ENCODE measurements at regions not wholly inside any gene's neighbourhood (a gene's known extent, or its start where the extent isn't known, plus 50 kb on each side); places are given as distances from the start of the nearest gene placed in this dataset.

DNA sequence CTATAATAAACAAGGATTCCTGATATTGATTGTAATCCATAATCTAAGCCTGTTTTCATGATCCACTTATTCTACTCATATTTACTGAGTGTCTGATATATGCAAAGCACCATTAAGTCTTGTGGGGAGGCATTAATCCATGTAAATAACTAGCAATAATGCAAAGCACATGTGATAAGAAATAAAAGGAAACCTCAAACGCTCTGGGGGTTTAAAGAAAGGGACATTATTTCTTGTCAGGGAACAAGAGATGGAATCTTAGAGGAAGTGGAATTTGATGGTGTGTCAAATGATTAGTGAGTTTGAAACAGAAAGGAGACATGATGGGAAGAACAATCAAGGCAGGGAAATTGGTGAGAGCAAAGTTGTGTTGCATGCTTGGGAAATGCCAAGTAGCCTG lies 57.4 kb upstream of the FLT1 start:
- TF ChIP-seq, protein P1, sequence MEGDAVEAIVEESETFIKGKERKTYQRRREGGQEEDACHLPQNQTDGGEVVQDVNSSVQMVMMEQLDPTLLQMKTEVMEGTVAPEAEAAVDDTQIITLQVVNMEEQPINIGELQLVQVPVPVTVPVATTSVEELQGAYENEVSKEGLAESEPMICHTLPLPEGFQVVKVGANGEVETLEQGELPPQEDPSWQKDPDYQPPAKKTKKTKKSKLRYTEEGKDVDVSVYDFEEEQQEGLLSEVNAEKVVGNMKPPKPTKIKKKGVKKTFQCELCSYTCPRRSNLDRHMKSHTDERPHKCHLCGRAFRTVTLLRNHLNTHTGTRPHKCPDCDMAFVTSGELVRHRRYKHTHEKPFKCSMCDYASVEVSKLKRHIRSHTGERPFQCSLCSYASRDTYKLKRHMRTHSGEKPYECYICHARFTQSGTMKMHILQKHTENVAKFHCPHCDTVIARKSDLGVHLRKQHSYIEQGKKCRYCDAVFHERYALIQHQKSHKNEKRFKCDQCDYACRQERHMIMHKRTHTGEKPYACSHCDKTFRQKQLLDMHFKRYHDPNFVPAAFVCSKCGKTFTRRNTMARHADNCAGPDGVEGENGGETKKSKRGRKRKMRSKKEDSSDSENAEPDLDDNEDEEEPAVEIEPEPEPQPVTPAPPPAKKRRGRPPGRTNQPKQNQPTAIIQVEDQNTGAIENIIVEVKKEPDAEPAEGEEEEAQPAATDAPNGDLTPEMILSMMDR (conservative IDR thresholded peaks at IDR 0.05; ENCODE audit: low read depth, low read length), result no peak
- no peak for TF ChIP-seq EZH2 (IDR thresholded peaks at IDR 0.05; ENCODE audit: borderline replicate concordance, low read depth, low read length, poor library complexity, severe bottlenecking)

All from A673 (cell line).